ENCODE measurements at regions not wholly inside any gene's neighbourhood (a gene's known extent, or its start where the extent isn't known, plus 50 kb on each side); places are given as distances from the start of the nearest gene placed in this dataset.

- H3K9me3 ChIP-seq (ENCODE audit: low read depth): no peaks in the 10 kb centered on the region
- H3K4me3 Mint-ChIP-seq: no peak overlapping the region
- H3F3A ChIP-seq (ENCODE audit: low read depth): no peaks in the 10 kb centered on the region
- no peak for DNase-seq (ENCODE audit: low spot score)
- no peak overlapping the region for H3K4me2 ChIP-seq
- no peaks in the 10 kb centered on the region for H3K36me3 ChIP-seq
- H2AFZ ChIP-seq (replicated peaks): no peak overlapping the region
- no peak overlapping the region for H3K9ac ChIP-seq
- H3K4me1 Mint-ChIP-seq: peaks cover 24% of the 10 kb centered on the region
- H4K20me1 ChIP-seq (ENCODE audit: low read depth): no peaks in the 10 kb centered on the region
- H3K9me3 Mint-ChIP-seq: peaks cover 2% of the 10 kb centered on the region
- no peaks in the 10 kb centered on the region for H3K27me3 ChIP-seq
- TF ChIP-seq CTCF (IDR thresholded peaks at IDR 0.05): no peak
- TF ChIP-seq EZH2phosphoT487 (IDR thresholded peaks at IDR 0.05): no peak
- TF ChIP-seq EZH2 (IDR thresholded peaks at IDR 0.05): no peak
- no peaks in the 10 kb centered on the region for H3K4me1 ChIP-seq
- H3K27ac ChIP-seq: no peak overlapping the region
- peaks cover 6% of the 10 kb centered on the region for H3K27me3 Mint-ChIP-seq (ENCODE audit: insufficient read depth, low read depth)
- H3K36me3 Mint-ChIP-seq: no peaks in the 10 kb centered on the region
- H3K79me2 ChIP-seq (ENCODE audit: low read depth): no peaks in the 10 kb centered on the region
- no peak overlapping the region for H3K27ac Mint-ChIP-seq
- no peak overlapping the region for H3K4me3 ChIP-seq
Observed at GRCh38 chr2:71749671-71750101, 296.3 kb downstream of the DYSF start.

- no peak overlapping the region for H3K4me2 ChIP-seq
- no peak for DNase-seq (ENCODE audit: low spot score)
- no peak overlapping the region for H3K9ac ChIP-seq
- Mint-ChIP-seq H3K36me3 (no peaks in the 10 kb centered on the region), H3K4me3 (no peak overlapping the region), H3K9me3 (peaks cover 2% of the 10 kb centered on the region), H3K4me1 (peaks cover 27% of the 10 kb centered on the region), H3K27me3 (ENCODE audit: insufficient read depth, low read depth) (peaks cover 5% of the 10 kb centered on the region), H3K27ac (no peak overlapping the region)
- no peaks in the 10 kb centered on the region for H3F3A ChIP-seq (ENCODE audit: low read depth)
- no peak overlapping the region for H3K4me3 ChIP-seq
- no peaks in the 10 kb centered on the region for H4K20me1 ChIP-seq (ENCODE audit: low read depth)
- no peaks in the 10 kb centered on the region for H3K4me1 ChIP-seq
- H3K27ac ChIP-seq: no peak overlapping the region
- no peak for TF ChIP-seq EZH2phosphoT487 (IDR thresholded peaks at IDR 0.05)
- TF ChIP-seq EZH2 (IDR thresholded peaks at IDR 0.05): no peak
- TF ChIP-seq CTCF (IDR thresholded peaks at IDR 0.05): no peak
- no peaks in the 10 kb centered on the region for H3K27me3 ChIP-seq
- H3K79me2 ChIP-seq (ENCODE audit: low read depth): no peaks in the 10 kb centered on the region
- no peaks in the 10 kb centered on the region for H3K9me3 ChIP-seq (ENCODE audit: low read depth)
- no peak overlapping the region for H2AFZ ChIP-seq (replicated peaks)
- no peaks in the 10 kb centered on the region for H3K36me3 ChIP-seq
Observed at GRCh38 chr2:71748227-71748626, 294.9 kb downstream of the DYSF start.

DNA sequence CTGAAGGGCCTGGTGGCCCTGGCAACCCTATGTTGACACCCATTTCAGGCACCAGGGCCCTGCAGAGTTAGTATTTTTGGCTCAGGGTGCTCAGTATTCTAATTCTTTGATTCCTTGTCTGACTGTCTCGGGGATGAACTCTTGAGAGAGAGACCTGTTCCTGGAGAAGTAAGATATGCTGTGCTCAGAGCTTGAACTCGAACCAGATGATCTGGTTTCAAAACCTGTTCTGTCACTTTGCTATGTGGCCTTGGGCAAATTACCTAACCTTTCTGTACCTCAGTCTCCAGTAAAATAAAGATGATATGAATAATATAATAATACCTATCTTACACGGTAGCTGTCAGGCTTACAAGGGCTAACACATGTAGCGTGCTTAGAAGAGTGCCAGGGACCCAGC lies 294.2 kb downstream of the DYSF start:
- TF ChIP-seq EZH2phosphoT487 (IDR thresholded peaks at IDR 0.05): no peak
- TF ChIP-seq EZH2 (IDR thresholded peaks at IDR 0.05): no peak
- no peak for TF ChIP-seq CTCF (IDR thresholded peaks at IDR 0.05)
- Histone ChIP-seq H3K79me2 (ENCODE audit: low read depth) (no peaks in the 10 kb centered on the region), H3K9me3 (ENCODE audit: low read depth) (no peaks in the 10 kb centered on the region), H3K27me3 (no peaks in the 10 kb centered on the region), H3K4me2 (no peak overlapping the region), H3K4me1 (no peaks in the 10 kb centered on the region), H3K9ac (no peak overlapping the region), H4K20me1 (ENCODE audit: low read depth) (no peaks in the 10 kb centered on the region), H3K4me3 (no peak overlapping the region), H3K36me3 (no peaks in the 10 kb centered on the region), H3F3A (ENCODE audit: low read depth) (no peaks in the 10 kb centered on the region), H2AFZ (replicated peaks) (no peak overlapping the region), H3K27ac (no peak overlapping the region)
- peaks cover 27% of the 10 kb centered on the region for H3K4me1 Mint-ChIP-seq
- DNase-seq (ENCODE audit: low spot score): no peak
- no peak overlapping the region for H3K4me3 Mint-ChIP-seq
- peaks cover 2% of the 10 kb centered on the region for H3K9me3 Mint-ChIP-seq
- H3K27me3 Mint-ChIP-seq (ENCODE audit: insufficient read depth, low read depth): peaks cover 7% of the 10 kb centered on the region
- no peak overlapping the region for H3K27ac Mint-ChIP-seq
- no peaks in the 10 kb centered on the region for H3K36me3 Mint-ChIP-seq

Data from neural progenitor cell (in vitro differentiated cells).